Activated CD4-positive, CD25-positive, alpha-beta regulatory T cell (primary cell): ENCODE measurements at regions not wholly inside any gene's neighbourhood (a gene's known extent, or its start where the extent isn't known, plus 50 kb on each side); places are given as distances from the start of the nearest gene placed in this dataset.
"Not testable (repeated sequence)": the region's sequence is repeated elsewhere in the genome, so short reads cannot be mapped to it uniquely, and the experiment has no call there.

Experiments used
- DNase-seq, 4 experiments: peaks; one replicate each; lab custom pipeline; 2025; lab: John Stamatoyannopoulos, UW

DNA sequence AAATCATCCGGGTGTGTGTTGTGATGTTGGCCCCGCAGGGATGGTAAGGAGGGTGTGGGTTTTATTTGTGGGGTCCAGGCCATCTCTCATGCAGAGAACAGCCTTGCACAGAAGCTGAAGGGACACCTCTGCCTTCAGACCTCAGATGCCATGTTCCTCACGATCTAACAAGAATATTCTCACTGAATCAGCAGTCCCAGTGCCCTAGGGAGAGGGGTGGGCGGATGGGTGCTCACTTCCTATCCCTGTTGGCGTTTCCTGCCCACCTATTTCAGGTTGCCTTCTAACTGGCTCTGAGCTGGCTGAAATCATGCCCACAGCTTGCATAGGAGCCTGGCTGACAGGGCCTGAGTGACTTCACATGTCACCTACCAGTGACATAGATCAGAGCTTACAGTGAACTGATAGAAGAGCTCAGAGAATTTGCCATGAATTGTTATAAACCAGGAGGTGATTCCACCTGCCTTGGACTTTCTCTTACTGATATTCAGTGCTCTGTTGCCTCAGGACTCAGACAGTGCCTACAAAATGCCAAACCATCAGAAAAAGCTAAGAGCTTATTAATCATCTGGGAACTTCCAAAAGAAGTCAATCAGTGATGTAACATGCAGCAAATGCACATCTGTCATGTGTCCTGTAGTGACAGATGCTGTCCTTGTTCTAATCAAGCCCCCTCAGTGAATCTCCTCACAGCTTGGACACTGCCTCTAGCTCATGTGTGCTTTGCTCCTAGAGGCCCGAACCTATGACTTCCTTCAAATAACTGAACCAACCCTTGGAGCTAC, 186.8 kb upstream of the ADRA1D start:
- no peak for DNase-seq

DNA sequence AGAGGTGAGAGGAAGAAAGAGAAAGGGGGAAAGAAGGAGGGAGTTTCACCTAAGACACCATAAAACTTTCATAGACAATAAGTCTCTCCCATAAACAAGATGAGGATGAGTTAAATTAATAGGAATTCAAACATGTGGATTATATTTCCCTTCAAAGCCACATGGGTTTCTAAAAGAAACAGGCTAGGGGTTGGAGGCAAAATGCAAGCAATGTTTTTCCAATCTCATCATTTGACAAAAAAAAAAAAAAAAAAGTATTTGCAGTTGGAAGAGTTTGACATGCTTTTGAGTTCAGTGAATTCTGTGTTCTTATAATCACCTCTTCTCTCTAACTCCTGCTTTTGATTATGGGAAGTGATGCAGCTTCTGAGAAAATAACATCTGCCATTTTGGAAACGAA, 186.1 kb upstream of the ADRA1D start:
- DNase-seq, result no peak

DNA sequence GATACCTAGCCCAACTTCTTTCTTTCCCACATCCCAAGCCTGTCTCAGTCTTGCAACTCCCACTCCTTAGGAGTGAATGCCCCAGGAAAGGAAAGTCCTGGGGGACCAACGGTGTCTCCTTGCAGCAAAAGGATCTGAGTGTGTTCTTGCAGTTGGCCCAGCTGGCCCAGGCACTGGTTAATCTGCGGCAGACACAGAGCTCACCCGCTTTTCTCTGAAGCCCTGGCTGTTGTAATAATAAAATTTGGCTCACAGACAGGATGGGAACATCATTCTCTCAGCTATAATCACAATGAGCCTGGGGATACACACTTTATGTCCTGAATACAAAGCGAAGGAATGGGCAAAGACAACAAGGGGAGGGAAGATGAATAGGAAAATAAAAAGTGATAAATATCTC, 185.6 kb upstream of the ADRA1D start:
- DNase-seq, result no peak

DNA sequence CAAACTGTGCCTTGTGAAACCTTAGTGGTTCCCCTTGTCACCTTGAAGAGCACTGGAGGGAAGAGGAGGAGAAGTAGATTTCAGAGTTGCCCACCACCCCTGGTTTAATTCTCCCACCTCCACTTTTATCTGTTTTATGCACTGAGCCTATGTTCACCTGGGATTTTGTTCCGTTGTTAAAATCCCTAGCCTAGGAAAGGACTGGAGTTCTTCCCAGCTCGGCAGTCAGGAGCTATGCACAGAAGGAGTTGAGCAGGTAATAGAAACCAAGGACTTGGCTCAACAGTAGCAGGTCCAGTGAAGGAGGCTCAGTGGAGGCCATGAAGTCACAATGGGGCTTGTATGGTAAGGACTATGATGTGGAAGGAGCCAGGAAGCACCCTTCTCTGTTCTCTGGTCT, 182.4 kb upstream of the ADRA1D start:
- no peak for DNase-seq

DNA sequence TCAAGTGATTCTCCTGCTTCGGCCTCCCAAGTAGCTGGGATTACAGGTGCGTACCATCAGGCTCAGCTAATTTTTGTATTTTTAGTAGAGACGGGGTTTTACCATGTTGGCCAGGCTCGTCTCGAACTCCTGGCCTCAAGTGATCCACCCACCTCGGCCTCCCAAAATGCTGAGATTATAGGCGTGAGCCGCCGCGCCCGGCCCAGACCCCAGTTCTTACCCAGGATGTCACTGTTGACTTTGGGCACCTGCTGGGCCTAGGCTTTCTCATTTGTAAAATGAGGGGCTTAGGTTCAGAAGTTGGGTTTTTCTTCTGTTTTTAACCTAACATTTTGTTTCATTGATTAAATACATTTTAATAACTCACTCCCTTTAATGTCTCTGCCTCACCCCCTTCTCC, 181.7 kb upstream of the ADRA1D start:
- DNase-seq, result not testable (repeated sequence)

DNA sequence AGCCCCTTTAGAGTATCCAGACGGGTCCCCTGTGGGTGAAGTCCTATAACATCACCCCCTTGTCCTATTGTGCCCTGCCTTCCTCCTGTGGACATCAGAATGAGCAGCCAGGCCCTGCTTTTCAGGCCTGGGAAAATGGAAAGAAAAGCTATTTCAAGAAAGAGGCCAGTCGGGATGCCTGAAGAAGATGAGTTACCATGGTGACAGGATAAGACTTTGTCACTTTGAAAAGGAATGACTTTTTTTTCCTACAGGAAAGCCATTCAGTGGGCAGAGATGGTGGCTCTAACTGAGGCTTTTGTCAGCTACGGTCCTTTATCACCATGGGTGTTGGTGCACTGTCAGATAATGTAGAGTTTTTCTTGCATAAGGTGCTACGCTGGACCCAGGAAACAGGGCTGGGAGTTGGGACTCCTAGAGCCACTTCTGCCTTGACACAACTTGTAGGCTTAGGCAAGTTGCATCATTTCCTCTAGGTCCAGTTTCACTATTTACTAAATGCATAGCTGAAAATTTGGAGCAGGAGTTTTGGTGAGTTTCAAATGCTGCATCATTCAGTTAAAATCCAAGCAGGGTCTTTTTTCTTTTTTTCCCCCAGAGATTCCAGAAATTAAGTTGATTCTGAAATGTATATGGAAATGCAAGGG, 179.0 kb upstream of the ADRA1D start:
- DNase-seq, result no peak

DNA sequence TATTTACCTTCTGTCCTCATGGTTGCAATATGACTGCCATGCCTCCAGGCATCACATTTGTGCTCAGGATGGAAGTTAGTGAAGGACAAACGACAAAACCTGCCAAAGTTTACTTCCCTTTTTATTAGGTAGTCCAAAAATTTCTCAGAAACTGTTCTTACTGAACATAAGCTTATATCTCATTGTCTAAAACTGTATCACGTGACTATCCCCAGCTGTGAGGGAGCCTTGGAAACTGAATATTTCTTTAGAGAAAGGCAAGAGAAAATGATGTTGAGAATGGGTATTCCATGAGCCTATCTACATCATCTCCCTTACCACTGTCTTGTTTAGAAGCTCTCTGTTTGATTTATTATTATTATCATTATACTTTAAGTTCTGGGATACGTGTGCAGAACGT, 169.1 kb upstream of the ADRA1D start:
- no peak for DNase-seq

DNA sequence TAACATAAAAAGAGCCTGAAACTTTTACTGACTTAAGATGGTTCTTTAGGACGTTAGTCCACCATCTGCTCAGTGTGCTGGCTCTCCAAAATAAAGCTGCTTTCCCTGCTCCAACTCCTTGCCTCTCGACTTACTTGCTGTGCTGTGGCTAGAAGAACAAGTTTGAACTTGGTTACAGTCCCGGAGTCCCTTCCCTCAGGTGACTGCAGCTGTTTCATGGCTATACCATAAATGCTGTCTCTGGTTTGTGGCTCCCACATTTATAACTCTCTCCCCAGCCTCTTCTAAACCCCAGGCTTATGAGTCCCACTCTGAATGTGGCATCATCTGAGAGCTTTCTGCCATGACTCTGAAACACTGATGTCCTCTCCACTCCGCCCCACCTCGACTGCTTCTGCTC, 166.2 kb upstream of the ADRA1D start:
- no peak for DNase-seq

DNA sequence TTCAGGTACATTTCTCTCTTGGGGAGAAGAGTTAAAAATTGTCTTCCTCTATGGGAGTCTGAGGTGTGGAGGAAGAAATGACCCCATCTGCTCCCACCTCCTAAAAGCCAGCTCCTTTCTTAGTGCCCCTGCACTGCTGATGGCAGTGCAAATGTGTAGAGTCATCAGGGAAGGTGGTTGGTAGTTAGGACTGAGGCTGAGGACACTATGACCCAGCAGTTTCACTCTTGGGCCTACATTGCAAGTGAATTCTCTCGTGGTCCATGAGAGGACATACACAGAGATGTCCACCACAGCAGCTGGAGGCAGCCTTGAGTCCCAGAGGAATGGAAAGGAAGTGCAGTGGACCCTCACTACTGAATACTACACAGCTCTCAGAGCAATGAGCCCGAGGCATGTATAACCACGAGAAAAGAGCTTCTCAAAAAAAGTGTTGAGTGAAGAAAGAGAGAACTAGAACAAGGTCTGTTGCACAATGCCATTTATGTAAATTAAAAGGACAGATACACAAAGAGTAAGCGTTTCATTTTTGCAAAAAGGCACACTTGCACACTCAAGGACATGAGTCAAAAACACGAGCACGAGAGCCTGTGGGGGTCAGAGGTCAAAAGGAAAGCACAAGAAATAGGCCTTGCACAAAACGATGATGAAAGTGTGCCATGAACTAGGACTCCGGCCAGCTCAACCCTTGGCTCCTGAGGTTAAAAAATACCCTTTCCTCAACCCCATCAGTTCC, 164.4 kb upstream of the ADRA1D start:
- no peak for DNase-seq

DNA sequence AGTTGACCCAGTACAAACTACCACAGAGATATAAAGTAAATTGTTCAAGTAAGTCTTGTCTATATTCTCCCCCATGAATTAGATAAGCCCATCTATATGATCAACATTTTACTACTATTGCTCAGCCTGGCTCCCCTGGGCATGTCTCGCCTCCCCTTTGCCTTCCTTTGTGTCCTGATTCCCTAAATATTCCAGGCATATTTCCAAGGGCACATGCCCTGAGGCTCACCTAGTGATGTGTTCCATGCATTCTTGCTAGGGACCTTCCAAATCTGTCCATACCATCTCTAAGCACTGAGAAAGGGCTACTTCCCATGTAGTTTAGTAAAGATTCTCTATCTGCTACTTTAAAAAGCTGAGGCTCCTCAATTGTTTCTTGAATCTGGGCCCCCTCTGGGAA, 163.1 kb upstream of the ADRA1D start:
- DNase-seq, result no peak

DNA sequence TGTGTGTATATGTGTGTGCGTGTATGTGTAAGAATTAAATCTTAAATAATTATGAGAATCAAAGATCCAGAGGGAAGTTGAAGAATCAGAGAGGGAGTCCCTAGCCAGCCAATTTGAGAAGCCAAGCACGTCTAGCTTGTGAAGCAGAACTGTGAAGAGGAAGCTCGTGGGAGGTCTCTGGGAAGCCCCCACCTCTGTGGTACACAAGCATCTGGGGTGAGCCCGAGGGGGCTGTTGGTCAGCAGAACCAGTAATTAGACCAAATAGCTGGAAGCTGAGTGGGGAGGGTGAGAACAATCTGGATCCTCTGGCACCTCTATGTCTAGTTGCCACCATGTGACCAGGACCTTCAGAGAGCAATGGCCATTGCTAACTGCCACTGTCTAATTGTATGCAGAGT, 162.7 kb upstream of the ADRA1D start:
- no peak for DNase-seq

DNA sequence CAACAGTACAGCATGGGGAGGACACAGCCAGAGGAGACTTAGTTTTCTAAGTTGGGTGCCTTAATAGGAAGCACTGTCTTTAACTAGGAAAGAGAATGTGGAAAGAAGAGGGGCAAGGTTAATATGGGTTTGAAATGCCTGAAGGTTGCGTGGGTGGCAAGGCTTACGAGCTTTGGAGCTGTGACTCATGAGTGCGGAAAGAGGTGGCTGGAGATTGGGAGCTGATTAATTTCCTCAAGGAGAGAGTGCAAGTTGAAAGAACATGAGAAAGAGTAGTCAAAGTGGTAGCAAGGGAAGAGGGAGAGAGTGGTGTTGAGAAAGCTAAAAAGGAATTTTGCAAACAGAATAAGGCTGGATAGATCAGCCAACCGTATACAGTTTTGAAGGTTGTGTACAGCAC, 157.5 kb upstream of the ADRA1D start:
- DNase-seq, result no peak

DNA sequence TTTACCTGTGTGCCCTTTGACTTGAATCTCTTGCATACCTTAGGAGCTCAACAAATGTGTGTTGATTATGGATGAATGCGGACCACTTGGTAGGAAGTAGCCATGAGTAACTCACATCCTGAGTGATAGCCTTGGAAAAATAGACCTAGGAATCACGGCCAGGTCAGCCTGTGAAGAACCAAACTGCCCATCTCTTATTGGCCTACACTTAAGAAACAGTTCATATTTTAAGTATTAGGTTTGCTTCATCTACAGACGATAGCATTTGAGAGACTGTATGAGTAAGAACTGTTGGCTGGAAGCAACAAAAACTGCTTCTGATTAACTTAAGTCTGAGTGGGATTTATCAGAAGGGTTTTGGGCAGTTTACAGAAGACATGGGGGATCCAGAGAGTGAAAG, 152.5 kb upstream of the ADRA1D start:
- DNase-seq, result no peak

DNA sequence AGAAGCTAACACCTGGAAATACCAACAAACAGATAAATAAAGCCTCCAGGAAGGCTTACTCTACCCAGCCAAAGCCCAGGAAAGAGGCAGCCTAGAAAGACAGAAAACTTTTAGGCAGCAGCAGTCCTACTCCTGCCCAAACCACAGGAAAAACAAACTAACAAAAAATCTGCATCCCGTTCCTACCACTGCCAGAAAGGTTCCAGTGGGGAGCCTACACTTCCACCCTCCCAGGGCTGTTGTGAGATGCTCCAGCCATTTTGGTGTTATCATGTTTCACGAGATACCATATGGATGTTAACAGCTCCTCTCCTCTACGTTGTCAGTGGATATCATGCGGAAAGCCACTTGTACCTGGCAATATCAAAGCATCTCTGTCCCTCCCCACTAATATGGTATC, 135.9 kb upstream of the ADRA1D start:
- DNase-seq, result no peak

DNA sequence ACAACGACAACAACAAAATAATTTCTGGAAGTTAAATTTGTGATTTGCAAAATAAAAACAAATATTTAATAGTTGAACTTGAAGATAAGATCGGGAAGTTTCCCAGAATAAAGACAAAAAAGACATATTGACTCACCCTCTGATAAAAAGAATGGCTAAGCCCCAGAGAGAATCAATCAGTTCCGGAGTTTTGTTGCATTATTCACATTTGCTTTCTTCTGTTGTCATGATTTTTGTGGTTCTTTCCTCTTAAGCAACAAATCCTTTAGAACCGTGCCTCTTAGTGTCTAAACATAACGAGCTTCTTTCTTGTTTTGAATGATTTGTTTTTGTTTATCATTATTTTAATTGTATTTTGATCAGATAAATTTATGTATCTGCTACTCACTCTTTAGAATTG, 134.9 kb upstream of the ADRA1D start:
- DNase-seq, result no peak

DNA sequence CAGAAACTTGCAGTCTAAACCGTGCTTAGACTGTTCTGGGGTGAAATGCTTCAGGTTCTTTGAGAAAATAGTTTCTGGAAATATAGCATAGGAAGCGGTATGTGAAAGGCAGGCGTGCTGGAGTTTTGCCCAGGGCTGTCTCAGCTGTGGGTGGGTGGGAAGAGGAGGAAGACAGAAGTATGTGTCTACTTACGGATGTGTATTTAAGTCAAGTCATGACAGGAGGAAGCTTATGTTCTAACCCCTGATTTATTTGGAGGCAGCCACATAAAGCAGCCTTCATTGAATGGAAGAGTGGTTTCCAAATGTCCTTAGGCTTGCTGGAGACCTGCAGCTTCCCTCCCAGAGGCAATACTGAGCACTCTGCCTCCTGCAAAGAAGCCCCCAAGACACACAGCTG, 126.8 kb upstream of the ADRA1D start:
- no peak for DNase-seq

DNA sequence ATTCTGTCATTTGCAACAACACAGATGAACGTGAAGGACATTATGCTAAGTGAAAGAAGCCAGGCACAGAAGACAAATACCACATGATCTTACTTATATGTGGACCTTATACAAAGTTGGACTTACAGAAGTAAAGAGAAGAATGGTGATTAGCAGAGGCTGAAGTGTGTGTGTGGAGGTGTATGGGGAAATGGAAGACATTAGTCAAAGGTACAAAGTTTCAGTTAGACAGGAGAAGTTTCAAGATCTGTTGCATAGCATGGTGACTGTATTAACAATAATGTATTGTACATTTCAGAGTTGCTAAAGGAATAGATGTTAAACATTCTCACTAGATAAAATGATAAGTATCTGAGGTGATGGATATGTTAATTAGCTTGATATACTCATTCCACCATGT, 124.4 kb upstream of the ADRA1D start:
- no peak for DNase-seq

DNA sequence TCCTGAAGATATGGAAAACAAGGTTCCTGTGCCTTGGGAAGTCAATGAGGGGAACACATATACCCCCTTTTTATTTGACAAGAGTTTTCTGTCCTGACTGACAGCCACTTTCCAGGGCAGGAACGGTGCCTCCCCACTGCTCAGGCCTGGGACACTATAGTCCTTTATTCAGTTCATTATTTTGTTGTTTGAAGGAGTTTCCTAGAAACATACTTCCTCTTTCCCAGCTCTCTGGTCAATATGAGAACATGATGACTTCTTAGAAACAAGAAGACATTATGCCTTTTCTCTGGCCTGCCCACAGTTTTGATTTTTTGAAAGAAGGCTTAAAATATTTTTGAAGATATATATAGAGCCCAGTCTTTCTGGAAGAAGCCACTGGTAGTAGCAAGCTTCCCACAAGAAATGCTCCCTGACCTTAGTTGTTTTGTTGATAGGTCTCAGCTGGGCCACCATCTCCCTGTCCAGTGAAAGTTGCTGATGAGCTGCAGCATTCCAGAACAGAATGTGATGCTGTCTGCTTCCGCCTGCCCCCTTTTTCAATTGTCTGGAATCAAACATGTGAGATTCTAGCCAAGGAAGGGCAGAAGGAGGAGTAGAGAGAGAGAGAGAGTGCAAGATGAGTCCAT, 122.7 kb upstream of the ADRA1D start:
- DNase-seq, result no peak

DNA sequence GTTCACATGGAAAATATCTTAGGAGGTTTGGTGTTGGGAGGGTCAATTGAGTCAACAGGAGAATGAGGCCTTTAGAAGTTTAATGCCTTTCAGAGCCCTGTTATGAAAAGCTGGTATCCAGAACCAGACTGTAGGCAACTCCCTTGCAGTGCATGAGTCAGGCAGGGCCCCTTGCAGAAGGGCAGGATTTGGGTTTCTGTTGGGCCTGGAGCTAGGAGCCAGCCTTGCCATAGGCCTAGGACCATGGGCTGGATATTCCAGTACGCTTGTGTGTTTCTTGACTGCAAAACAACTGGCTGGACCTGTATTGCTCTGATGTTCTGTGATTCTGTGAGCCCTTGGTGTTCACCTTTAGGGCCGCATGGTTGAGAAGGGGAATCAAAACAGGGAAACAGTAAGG, 121.8 kb upstream of the ADRA1D start:
- DNase-seq, result no peak

DNA sequence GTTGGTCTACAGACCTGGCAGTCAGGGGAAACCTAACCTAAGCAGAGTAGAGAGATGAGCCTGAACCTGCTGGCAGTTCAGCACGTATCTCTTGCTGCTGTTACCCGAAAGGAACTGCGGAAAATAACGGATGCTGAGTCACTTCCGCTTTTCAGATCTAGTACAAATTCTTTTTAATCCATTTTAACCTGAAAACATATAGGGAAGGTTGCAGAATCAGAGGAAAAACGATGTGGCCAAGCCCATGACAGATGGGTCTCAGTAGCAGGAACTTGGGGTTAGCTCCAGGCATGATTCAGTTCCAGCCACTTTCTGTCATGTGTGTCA, 120.7 kb upstream of the ADRA1D start:
- no peak for DNase-seq

DNA sequence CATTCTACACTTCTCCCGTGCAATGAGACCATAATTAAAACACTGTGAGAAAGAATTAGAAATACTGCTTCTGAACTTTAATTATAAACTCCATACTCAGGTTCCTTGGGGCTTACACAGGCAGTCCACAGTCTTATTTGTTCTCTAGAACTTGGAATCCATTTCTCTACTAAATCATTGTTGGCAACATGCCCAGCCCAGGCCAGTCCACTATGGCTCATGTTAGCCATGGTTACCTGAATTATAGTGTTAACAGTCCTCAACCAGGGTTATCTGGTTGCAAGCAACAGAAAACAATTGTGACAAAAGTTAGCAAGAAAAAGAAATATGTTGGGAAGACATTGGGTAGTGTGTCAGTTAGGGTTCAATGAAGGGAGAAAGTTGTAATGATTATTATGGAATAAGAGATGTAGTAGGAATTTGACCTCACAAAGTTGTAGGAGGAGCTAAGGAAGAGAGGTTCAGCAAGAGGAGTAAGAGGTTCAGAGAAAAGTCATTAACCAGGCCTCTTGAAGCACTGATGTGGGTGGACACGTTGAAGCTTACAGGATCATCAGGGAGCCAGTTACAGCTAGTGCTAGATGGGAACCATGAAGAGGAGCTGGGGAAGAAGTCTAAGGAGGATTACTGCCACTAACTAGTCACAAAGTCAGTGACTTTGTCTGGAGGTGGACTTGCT, 120.2 kb upstream of the ADRA1D start:
- DNase-seq, result no peak

DNA sequence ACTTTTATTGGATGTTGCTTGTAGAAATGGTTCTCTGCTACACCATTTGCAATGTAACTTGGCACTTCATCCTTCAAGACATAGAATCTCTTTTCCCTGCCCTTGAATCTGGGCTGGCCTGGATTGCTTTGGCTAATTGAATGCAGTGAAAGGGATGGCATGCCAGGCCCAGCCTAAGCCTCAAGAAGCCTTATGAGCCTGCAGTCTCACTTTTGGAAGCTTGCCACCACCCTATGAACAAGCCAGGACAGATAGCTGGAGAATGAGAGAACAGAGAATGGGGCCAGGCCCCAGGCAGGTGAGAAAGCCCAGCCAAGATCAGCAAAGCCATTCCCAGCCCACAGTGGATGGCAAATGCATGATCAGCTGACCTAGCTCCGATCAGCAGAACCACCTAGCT, 117.0 kb upstream of the ADRA1D start:
- DNase-seq, result no peak
